Panc1 (cell line): ENCODE measurements at regions not wholly inside any gene's neighbourhood (a gene's known extent, or its start where the extent isn't known, plus 50 kb on each side); places are given as distances from the start of the nearest gene placed in this dataset.

Source experiments
- CTCF ChIP-seq: fragments of 450-650 bp; IDR thresholded peaks from 2 replicates; pipeline ENCODE4 v1.5.1; 2017; ENCODE audit warnings: mild to moderate bottlenecking
- POLR2AphosphoS5 ChIP-seq: IDR thresholded peaks from 2 replicates; pipeline ENCODE4 v1.6.1; 2012; ENCODE audit warnings: mild to moderate bottlenecking, low read depth, low read length, moderate library complexity
- SIN3A ChIP-seq: IDR thresholded peaks from 2 replicates; pipeline ENCODE4 v1.6.1; 2012; ENCODE audit warnings: low read depth, mild to moderate bottlenecking, low read length, moderate library complexity, borderline replicate concordance; ENCODE audit not compliant: insufficient read depth
- TCF7L2 ChIP-seq: IDR thresholded peaks from 2 replicates; pipeline ENCODE4 v1.6.1; 2011; ENCODE audit warnings: mild to moderate bottlenecking, low read depth, low read length, inconsistent platforms

- TF ChIP-seq CTCF (no peak), SIN3A (no peak), POLR2AphosphoS5 (no peak), TCF7L2 (no peak)
Observed at GRCh38 chr1:117702654-117703053, 96.8 kb downstream of the TENT5C start.
